Amniotic epithelial cell (primary cell): ENCODE measurements at regions not wholly inside any gene's neighbourhood (a gene's known extent, or its start where the extent isn't known, plus 50 kb on each side); places are given as distances from the start of the nearest gene placed in this dataset.
"Not testable (repeated sequence)": the region's sequence is repeated elsewhere in the genome, so short reads cannot be mapped to it uniquely, and the experiment has no call there.

Experiments used
- DNase-seq: peaks from one replicate; pipeline ENCODE4 v3.0.0-alpha.2; 2010; ENCODE audit warnings: low read depth

DNA sequence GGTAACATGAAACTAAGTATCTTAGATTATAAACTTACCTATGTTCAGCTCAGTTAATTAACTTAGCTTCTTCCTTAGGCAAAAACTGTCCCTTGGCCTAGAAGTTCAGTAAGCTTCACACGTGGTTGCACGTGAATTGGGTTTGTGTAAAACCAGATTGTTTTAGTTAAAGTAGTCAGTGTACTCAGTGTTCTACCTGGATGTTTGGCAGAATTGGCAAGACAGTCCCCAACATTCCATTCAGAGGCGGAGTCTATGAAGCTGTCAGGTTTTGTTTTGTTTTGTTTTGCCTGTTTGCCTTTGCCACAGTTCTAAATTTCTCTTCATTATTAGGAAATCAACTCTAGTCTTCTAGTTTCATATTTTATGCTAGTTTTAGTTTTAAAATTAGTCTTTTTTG, 105.3 kb upstream of the ZEB2 start:
- DNase-seq = no peak

DNA sequence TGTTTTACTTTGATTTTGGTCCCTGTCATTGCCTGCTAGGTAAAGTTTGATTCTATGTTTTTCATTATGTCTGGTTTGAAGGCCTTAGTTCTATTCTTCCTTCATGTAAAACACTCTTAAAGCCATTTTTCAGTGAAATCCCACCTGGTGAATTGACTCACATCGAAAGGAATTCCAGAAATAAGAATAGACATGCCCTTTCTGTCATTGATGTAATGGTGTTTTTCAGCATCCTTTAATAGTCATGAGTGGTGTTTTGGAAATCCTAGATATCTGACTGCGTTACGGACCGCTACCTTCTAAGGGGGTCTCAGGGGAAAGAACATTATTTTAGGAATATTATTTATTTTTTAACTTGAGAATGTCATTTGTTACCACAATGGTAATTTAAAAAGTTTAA, 104.5 kb upstream of the ZEB2 start:
- DNase-seq = no peak

DNA sequence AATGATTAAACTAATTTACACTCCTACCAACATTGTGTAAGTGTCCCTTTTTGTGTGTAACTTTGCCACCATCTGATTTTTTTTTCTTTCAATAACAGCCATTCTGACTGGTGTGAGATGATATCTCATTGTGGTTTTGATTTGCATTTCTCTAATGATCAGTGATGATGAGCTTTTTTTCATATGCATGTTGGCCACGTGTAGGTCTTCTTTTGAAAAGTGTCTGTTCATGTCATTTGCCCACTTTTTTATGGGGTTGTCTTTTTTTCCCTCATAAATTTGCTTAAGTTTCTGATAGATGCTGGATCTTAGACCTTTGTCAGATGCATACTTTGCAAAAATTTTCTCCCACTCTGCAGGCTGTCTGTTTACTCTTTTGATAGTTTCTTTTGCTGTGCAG, 102.5 kb upstream of the ZEB2 start:
- DNase-seq = not testable (repeated sequence)

DNA sequence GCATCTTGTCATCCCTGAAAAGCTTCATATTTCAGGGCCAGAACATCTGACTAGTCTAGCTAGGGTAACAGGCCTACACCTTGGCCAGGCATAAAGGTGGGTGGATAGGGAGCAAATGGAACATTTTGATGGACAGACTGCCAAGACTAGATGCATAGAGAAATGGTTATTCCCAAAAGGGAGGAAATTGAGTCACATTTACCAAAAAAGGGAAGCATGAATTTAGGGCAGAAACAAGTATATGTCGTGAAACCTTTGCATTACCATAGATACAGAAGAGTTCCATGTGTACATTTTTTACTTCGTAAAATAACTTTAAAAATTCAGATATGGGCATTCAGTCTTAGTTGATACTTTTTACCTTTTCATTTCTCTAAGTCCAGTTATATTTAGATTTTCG, 101.3 kb upstream of the ZEB2 start:
- no peak for DNase-seq

DNA sequence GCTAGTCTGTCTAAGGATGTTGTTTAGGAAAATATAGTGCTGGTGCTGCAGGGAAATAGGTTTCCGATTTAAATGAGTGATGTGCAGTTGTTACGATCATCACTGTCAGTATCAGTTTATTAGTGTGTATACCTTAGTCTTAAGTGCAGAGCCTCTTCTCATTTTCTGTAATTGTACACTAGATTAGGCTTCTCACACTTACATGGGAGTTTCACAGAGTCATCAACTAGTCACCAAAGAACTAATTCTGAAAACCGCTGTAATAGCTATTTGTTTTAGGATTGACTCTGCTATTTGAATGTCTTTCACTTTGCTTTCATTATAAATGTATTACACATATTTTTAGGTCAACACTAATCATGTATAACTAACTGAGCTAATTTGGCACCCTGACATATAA, 99.8 kb upstream of the ZEB2 start:
- DNase-seq = no peak

DNA sequence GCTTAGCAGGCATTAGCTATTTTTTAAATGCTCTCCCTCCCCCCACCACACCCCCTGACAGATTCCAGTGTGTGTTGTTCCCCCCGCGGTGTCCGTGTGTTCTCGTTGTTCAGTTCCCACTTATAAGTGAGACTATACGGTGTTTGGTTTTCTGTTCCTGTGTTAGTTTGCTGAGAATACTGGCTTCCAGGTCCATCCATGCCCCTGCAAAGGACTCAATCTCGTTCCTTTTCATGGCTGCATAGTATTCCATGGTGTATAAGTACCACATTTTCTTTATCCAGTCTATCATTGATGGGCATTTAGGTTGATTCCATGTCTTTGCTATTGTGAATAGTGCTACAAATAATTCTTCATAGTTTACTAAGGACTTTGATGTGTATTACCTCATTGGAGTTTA, 97.3 kb upstream of the ZEB2 start:
- DNase-seq = not testable (repeated sequence)

DNA sequence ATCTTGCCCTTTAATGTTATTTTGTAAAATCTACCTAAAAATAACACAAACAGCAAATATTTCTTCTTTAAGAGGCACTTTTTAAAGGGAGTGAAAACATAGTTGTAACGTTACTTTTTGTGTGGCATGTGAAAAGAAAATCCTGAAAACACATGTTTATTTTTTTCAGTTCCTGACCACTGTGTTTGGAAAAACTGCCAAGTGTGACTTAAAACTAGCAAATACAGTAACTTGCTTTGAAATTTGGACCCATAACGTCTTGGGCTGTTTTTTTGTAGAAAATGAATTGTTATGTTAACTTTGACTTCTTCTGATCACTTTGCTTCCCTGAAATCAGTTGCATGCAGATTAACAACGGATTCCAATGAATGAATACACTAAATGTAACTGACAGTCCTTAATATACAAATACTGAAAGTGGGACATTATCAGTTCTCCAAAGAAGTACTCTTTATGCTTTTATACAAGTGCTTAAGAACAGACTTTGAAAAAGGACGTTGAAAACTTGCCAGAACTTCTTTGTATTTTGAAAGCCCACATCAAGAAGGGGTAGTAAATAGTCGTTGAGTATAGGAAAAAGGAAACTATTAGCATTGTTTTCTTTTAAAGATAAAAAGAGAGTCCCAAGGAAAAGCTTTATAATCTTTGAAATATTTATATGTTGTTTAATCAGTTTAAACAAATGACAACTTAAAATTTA, 96.1 kb upstream of the ZEB2 start:
- no peak for DNase-seq

DNA sequence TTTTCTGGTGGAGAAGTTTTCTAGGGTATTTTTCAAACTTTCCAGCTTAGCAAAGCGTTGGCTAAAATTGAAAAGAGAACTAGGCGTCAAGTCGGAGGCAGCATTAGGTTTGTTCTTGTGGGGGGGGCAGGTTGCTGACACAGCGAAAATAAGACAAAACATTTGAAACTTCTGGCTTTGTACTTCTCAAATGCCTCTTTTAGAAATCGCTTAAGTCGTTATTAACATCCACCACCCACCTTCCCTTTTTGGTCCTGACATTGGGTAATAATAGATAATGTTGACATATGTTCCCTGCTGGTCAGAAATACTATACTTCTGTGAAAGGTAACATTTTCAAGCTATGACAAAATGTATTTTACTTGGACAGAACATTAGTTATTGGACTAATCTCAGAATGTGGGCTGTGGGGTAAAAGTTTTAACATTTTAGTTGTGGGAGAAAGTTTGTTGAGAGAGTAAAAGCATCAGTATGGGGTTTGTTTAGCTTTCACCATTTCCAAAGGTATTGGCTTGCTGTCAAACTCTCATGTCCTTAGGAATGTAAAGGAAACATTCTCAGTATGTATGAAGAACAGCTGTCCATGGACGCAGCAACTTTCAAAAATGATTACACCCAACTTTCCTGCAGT, 88.1 kb upstream of the ZEB2 start:
- DNase-seq = peak; percentile 18

DNA sequence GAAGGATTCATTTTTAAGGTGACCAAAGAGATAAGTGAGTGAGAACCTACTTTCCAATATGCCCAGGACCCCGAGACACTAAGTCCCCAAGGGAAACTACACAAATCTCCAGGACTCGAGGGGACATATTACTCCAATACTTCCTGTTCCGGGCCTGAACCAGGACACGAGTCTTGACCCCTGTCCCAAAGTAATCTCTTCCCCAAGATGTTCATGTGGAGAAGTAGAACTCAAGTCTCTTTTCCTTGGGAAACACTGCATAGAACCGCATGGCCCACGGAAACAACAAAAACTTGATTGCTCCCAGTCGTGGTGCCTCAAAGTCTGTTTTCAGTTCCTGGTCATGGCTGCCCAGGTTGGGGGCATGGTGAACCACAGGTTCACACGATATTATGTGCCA, 87.2 kb upstream of the ZEB2 start:
- DNase-seq = no peak

DNA sequence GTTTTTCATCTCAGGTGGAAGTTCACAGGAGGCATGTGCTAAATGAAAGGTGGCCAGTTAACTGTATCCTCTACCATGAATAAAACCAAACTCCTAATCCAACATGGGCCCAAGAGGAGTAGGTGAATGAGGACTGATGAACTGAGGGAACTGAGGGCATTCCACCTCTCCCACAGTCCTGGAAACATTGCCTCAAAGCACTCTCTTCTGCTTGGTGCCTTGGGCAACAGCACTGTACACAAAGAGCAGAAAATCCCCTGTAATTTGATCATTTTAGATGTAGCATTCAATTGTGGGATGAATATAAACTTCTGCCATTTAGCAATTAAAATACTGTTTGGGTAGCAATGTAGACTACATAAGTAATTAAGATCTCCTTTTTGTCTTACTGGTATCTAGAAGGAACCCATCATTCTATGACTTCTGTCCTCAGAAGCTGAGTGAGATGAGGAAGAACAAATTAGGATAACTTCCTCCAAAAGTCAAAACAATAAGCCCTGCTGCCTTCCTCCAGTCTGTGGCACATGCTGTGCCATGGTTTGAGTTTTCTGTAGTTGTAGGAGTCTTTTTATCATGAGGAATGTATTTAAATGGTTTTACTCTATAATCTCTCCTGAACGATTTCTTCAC, 86.7 kb upstream of the ZEB2 start:
- no peak for DNase-seq

DNA sequence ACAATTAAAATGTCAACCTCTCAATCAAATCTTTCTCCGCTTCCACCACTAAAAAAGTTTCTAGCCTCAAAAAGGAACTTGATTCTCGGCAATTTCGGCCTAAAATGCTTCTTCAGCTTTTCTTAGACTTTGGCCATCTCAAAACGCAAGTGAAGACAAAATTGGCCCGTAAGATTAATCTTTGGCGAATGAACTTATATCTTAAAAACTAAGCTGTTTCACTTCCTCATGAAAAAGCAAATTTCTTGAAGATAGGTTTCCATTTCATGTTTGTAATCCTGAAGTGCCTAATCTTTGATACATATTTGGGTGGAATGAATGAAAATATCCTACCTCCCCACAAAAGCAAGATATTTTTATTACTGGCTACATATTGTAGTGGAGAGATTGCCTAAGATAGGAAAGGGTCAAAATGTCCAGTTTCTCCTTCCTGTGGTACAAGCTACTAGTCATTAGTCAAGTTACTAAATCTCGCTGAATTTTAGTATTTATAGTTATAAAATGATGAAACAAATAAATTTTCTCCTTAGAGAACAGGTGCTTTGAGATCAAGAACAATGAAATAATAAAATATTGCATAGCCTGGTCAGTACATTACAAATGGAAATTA, 85.4 kb upstream of the ZEB2 start:
- no peak for DNase-seq

DNA sequence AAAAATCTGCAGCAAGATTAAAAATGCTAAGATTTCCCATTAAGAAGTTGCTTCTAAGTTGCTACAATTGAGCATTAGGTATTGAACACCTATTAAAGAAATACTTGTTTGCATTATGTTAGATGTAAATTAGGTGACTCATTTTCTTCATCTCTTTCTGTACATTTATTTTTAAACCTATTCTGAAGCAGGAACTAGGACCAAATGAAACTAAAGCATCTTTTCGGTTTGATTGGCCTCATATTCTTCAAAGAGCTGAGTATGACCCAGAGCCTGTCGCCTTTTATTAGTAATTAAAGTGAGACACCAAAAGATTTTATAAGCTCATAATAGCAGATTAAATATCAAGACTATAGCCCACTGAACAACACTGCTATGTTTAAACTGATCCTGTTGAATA, 83.4 kb upstream of the ZEB2 start:
- DNase-seq = no peak

DNA sequence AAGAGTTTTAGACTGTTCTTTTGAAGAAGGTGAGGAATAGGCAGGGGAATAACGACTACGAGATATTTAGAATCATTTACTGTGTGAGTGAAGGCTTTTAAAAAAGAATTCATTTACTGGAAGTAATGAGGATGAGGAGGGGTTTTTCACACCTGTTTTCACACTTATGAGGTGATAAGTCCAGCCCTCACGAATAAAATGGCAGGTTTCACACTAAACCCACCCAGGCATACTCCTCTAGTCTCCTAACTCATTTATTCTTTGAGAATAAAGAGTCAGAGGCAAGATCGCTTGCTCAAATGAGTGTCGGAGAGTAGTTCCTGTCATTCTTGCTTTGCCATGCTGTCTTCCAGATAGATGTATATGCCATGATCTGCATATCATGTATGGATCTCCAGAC, 79.0 kb upstream of the ZEB2 start:
- no peak for DNase-seq

DNA sequence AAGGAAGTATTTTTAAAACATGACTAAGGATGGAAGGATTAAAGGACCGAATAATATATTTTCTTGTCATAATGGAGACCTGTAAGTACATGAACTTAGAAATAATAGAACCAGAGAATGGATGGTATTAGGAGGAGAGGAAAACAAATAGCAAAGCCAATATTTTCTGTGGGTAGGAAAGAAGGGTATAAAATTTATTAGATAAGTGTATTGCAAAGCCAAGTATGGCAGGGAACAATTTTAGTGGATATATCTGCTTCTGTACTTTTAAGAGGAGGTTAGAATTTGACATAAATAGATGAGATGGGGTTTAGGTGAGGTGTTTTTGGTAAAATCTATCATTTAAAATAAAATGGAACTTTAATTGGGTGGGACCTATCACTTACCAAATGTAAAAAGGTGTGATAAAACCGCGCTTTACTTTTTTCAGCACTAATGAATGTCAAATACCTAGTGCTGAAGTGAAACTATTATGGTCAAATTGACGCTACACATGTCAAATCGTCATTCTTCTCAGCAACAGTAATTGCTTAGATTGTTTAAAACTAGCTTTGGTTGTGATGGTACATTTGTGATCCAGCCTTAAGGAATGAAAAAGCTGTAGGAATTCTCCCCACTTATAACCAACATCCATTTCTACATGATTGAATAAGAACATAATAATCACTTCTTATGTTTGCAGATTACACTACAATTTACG, 78.1 kb upstream of the ZEB2 start:
- no peak for DNase-seq

DNA sequence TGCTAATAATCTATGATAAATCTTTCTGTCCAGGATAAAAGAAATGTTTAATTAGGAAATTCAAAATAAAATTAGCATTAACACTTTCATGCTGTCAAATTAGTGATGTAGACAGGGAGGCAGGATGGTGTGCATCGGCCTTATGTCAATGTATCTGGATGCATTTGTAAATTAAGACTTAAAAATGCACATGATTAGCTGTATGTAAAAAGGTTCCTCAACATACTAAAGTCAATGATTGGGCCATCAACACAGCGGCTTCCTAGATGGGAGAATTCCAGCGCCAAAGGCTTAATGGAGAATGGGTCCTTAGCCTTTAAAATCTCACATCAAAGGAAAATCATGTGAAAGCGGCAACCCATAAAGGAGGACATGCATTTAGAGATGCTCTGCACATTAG, 77.5 kb upstream of the ZEB2 start:
- DNase-seq = no peak

DNA sequence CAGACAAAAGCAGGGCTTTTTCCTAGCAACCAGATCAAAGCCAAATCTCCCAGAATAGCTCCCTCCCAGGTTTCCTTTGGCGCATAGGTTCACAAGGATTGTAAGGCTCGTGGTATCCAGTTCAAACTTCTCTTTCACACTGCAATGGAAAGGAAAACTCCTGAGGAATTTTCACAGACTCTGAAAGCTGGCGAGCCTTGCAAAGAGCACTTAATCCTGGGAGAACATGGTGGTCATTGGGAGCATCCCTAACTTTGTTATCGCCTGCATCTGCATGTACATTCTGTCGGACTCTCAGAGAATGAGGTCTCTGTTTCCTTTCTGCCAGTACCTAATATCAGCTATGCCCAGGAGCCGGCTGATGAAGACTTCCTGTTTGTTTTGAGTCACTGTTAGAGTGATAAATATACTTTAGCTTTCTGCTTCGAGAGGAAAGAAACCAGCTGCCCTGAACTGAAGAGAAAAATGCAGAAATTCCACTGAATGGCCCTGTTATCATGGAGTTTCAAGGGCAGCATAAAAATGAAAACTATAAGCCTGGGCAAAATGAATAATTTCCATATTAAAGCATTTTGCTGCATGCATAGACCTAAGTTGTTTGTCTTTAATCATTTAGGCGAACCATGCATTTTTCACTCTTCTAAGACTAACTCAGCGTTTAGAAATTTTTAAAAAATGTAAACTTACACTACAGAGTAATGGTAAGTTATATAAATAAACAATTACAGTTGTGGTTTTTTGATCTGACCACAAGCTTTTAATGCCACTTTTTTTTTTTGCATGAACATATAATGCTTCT, 76.4 kb upstream of the ZEB2 start:
- peak; percentile 86 for DNase-seq

DNA sequence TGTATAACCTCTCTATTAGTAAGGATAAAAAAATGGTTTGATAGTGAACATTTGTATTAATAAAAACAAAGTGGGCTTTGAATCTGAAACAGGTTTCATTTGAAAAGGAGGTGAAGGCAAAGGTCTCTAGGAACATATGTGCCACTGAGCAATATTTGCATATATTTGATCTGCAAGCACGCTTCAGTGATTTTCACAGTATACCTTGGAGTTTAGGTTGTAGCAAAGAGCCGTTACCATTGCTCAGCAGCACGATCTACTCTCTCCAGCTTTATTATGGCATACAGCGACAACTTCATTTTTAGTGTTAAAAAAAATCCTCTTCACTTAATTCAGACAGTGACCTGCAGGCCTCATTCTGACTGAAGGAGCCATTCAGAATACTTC, 75.8 kb upstream of the ZEB2 start:
- no peak for DNase-seq

DNA sequence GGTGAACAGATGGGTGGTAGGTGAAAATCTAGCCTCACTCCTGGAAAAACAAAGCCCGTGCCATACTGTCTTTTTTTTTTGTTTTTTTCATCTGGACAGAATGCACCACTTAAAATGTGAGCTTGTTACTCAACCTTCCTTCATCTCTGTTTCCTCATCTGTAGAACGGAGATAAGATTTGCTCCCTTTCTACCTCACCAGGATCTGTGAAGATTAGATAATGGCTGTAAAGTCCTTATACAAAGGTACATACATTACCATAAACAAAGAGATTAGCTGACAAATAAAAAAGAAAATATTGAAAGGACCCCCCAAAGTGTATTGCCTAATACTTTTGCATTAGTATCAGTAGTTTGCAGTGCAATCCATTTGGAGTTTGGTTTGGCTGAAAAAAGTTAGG, 75.4 kb upstream of the ZEB2 start:
- DNase-seq = peak; percentile 14

DNA sequence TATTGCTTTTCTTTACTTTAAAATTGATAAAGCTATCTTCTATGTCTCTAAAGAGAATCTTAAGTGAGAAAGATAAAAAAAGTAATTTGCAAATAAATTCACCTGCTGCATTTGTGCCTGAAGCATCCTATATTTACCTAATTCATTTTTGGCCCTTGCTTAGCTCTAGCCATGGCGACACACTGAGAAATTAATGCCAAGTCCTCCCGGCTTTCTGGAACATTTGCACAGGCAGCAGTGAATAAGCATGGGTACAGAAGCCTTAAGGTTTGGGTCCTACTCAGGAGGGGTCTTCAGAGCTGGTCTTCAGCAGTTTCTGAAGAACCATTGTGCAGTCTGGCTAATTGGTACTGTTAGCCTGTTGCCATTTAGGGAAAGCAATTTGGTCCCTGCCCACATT, 73.9 kb upstream of the ZEB2 start:
- no peak for DNase-seq

DNA sequence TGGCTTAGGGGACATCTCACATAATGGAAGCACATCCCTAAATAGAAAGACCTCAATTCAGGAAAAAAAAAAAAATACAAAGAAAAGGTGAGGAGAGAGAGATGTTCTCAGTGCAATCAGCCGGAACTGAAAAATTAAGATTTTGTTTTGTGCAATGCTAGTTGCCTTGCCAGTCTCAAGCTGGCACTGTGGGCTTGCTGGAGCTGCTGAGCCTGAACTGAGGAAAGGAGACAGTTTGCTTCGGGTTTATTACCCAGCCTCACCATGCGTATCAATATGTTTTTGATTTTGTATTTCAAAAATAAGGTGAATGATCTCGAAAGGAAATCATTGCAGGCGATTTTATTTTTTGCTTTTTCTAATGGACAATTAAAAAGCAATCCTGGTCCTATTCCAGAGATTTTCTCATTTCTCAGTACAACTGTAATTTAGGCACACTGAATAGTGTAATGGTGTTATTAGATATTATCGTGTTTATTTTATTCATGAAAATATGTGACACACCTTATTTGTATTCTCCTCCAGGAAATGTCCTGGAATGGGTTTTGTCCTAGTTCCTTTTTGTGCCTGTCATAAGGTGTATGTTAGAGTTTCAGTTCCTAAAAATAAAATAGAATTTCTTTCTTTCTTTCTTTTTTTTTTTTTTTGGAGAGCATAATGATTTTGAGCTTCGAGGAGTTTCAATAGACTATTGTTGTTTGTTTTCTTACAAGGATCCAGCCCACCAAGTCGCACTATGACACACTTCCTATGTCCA, 72.8 kb upstream of the ZEB2 start:
- no peak for DNase-seq

DNA sequence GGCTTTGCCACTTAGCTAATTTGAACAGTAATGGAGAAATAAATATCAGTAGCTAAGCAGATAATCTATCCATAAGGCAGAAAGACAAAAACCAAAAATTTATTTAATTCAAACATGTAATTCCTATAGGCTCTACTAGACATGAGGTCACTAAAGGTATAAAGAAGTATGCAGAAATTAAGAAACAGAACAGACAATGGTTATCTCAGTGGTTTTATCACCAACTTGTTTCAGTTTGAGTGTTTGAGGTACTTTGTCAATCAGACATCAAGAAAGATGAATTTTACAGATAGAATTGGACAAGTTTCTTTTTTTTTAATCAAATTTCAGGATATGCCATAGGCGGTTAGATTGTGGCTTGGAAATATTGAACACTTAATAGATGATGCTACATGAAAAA, 67.4 kb upstream of the ZEB2 start:
- no peak for DNase-seq
